ENCODE measurements at regions not wholly inside any gene's neighbourhood (a gene's known extent, or its start where the extent isn't known, plus 50 kb on each side); places are given as distances from the start of the nearest gene placed in this dataset.
"Not testable (repeated sequence)": the region's sequence is repeated elsewhere in the genome, so short reads cannot be mapped to it uniquely, and the experiment has no call there.

DNA sequence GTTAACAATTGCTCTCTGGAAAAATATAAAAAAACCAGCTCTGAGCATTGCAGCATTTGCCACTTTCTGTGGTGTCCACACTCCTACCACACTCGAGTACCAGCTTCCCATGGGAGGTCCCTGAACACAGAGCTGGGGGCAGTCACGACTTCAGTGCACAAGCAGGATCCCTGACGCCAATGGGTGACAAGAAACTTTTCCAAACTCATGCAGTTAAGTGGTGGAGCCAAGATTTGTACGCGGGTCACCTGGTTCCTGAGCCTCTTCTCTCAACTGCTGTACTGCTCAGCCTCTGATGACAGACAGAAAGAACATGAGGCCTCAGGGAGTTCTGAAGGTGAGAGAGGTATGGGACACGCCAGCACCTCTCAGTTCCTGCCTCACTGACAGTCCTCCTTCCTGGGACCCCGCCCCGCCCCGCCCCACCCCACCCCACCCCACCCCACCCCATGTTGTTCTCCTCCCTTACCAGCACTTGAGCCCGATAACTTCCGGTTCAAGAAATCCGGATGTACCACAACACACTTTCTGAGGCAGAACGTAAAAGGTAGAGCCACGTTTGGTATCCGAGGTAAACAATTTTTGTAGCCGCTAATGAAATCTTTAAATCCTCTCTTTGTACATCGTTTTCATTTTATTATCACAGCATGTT is 287.6 kb downstream of the MYCN start:
- no peak for DNase-seq

DNA sequence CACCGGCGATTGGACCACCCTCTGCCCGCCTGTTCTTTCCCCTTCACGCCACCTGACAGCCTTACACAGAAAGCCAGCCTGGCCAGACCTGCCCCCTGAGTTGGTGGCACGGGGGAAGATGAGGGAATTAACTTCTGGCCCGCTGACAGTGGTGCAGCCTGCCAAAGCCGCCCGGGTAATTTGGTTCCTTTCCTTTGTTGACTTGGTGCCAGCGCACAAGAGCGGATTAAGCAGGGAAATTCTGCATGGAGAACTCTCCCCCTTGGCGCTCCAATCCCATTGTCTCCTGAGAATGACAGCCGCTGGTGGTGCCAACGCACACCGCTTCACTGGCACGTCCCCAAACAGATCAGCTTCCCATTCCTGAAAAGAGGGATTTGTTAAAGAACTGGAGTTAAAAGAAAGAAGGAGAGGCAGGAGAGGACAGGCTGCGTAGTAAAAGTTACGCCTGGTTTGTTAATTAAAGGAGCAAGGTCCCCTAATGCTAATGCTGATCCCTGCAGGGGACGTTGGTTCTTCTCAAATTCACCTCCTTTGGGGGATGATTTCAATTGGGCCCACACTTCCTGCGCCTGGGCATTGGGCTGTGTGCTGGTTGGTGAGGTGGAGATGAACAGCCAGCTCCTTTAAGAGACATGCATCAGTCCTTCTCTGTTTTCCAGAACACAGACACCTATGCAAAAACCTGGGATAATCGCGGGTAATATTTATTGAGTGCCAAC is 286.8 kb downstream of the MYCN start:
- no peak for DNase-seq

DNA sequence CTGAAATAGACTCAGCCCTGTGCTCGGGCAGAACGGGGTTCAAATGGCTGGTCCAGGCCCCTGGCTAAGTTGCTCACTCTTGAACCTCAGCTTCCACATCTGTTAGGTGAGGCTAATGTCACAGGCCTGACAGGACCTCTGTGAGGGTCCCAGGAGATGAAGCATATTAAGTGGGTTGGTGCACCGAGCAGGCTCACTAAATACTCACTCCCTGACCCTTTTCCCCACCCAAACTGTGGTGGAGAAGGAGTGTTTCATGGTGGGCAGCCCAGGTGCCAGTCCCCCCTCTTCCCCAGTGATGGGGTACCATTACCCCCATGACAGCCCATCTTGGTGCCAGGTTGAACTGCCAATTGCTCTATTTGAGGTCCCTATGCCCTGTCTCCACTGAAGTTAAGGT is 286.0 kb downstream of the MYCN start:
- no peak for DNase-seq

DNA sequence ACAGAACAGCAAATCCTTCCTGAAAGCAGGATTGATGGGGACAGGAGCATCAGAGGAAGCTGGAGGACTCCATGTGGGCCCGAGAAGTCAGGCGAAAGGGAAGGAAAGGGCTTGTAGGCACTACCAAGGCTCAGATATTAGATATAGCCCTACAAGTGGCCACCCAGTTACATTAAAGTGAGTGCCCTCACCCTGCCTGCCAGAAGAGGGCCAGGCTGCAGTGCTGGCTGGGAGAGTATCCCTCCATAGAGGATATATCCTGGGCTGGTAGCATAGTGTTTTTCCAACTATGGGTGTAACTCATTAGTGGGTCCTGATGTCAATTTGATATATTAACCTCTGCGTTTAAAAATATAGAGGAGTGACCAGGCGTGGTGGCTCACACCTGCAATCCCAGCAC is 285.2 kb downstream of the MYCN start:
- DNase-seq = no peak

DNA sequence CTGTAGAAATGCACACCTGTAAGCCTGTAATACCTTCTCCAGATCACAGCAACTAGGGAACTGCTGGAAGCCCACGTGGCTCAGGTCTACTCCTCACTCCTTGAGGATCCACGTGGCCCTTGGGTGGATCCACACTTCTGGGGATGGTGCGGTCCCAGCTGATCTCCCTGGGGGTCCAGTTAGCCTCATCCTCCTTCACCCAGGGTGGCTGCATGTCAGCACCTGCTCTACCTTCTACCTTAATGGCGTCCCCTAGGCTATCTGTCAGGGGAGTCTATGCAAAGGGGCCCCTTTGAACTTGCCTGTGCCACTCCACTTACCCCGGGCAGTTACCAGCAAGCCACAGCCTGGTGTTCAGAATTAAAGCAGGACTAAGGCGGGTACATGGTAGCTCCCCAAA is 284.7 kb downstream of the MYCN start:
- no peak for DNase-seq

DNA sequence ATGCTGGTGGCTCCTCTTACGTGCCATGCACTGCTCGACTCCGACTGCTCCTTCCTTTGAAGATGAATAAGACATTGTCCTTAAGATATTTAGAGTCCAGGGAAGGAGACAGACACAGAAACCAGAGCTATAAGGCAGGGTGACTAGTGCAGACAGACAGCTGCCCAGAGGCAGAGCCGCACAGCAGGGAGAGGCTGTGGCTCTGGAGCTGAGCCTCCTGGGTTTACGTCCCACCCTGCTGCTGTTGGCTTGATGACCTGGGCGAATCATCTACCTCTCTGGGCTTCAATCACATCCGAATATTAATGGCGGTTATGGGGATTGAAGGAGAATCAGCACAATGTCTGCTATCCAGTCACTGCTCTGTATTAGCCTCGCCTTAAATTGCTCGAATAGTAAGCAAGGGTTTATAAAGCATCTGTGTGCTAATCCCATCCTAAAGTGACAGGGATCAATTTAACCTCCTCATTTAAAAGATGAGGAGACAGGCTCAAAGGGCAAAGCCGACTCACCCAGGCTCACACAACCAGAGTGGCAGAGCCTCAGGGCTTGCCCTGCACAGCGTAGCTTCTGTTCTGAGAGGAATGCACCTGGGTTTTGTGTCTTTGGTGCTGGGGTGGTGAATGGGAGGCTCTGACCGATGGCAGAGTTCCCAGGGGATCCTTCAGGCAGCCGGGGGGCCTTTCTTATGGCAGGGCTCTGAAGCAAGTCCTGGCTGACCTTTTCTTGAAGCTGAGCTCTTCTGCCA is 284.1 kb downstream of the MYCN start:
- no peak for DNase-seq

DNA sequence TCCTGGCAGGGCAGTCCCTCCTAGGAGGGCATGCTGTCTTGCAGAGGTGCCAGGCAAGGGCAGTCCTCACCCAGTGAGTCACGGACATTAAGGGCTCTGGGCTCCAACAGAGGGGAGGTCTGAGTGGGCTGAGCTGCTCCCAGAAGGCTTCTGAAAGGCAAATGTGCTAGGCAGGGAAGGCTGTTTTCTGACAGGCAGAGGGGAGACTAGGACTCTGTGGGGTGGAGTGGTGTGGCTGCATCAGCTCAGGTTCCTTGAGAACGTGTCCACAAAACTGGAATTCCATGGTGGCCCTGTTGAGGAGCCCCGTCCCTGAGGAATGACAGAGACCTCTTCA is 283.5 kb downstream of the MYCN start:
- no peak for DNase-seq

DNA sequence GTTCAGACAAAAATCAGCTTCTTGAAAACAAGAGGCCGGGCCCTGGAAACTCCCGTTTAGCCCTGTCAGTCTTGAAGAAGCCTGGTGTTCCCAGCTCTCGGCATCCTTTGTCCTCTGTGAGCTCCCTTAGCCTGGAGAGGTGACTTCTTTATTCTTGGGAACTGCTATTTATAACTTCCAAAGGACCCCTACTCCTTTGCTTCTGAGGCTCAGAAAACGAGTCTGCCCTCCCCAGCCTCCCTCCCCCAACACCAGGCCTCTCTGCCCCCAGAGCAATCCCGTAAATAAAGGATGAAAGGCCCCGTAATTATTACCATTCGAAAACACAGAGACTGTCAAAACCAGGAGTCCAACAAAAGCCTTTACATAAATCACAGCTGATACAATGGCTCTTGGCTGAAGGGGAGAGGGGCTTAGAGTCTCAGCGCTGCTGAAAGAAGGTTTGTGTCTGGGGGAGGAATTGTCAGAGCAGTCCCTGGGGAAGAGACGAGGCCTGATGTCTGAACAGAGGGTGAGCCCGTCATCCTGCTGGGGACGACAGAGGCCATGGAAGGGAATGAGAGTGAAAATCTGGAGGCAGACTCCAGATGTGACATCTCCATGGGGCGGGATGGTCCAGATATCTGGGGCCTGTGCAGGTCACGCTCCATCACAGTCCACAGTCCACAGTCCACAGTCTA is 283.0 kb downstream of the MYCN start:
- no peak for DNase-seq

DNA sequence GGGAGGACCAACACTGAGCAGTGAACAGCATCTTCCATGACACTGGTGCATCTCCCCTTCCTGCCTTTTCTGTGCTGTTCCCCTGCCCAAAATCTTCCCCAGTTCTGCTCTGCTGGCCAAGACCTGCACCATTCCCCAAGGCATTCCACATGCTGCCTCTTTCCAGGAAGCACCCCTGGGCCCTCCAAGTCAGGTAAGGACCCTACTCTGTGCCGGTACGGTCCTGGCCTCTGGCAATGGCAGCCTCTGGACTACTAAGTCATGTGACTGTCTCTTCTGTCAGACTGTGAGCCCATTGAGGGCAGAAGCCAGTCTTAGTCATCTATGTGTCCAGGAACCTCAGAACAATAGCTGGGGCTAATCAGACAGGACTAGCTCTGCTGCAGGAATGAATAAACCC is 282.0 kb downstream of the MYCN start:
- DNase-seq = no peak

DNA sequence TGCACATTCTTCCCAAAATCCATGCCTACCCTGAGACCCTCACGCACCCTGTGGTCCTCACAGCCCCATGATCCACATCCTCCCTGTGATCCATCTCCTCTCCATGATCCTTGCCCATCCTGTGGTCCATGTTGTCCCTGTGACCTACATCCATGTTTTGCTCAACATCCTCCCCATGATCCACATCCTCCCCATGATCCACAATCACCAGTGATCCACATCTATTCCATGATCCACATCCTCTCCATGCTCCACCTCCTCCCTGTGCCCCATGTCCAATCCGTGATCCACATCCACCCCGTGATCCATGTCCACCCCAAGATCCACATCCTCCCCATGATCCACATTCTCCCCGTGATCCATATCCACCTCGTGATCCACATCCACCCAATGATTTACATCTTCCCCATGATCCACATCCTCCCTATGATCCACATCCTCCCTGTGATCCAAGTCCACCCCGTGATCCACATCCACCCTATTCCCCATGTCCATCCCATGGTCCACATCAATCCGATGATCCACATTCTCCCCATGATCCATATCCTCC is 281.2 kb downstream of the MYCN start:
- DNase-seq = no peak

DNA sequence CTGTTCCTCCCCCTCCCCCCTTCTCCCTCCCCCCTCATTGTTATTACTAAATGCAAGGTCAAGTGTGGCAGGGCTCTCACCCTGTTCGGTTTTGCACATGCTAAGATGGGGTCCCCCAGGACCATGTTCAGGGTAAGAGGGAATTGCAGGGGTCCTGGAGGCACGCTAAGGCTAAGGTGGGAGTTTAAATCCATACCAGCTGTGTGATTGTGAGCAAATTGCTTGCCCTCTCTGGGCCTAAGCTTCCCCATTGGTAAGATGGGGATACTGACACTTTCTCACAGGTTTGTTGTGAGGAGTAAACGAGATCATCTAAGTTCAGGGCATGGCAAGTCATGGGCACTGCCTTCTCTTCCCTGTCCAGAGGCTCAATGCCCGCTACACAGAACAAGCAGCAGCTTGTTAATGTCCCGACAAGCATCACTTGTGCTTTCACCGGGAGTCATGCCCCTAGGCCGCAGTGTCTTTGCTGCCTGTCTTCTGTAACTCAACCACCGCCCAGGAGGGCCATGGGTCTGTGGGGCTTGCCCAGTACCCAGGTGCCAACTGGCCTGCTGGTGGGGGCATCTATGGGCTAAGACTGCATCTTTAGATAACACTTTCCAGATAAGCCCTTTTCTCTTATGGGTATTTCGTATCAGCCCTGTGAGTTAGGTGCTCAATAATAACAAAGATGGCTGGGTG is 279.1 kb downstream of the MYCN start:
- no peak for DNase-seq

DNA sequence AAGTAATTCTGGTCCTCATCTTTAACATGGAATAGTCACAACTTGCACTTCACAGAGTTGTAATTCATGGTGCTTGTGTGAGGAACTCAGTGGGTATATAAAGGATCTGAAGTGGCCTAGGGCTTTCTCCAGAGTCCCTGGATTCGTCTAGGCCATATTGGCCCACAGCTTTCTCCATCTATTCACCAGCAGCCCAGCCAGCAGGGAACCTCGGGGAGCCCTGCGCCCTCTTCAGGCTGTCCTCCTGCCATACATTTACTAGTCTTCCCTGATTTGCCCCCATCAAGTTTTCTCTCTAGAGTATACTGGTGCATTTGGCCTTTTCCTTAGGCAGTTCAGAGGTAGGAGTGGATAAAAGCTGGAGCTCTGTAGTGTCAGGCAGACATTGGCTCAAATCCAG is 278.3 kb downstream of the MYCN start:
- no peak for DNase-seq

DNA sequence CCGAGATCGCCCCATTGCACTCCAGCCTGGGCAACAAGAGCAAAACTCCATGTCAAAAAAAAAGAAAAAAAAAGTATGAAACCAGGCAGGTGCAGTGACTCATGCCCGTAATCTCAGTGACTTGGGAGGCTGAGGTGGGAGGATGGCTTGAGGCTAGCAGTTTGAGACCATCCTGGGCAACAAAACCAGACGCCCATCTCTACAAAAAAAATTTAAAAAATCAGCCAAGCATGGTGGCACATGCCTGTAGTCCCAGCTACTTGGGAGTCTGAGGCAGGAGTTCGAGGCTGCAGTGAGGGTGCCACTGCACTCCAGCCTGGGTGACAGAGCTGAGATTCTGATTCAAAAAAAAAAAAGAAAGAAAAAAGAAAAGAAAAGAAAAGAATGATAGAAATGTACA is 277.8 kb downstream of the MYCN start:
- no peak for DNase-seq

DNA sequence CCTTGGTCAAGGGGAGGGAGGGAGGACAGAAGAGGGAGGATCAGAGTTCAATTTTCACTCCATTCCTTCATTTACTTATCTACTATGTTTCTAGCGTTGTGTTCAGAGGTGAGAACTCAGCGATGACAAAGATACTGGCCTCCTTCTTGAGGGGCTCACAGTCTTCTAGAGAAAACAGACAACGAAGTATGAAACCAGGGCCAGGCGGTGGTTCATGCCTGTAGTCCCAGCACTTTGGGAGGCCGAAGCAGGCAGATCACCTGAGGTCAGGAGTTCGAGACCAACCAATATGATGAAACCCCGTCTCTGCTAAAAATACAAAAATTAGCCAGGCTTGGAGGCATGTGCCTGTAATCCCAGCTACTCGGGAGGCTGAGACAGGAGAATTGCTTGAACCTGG is 277.4 kb downstream of the MYCN start:
- not testable (repeated sequence) for DNase-seq

DNA sequence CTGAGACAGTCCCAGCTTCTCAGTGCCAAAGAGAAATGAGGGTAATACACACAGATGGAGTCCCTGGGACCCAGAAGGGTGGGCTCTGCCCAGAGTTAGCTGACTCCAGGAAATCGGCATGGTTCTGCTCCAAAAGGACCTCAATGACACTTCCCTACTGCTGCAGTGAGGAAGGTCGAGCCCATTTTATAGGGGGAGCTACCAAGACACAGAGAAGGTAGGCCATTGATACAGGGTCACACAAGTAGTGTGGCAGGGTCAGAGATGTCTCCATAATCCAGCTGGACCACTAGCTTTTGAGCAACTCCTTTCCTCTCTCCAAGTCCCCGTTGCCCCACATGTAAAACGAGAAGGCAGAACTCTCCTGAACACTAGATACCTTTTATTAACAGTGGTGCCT is 276.9 kb downstream of the MYCN start:
- no peak for DNase-seq

DNA sequence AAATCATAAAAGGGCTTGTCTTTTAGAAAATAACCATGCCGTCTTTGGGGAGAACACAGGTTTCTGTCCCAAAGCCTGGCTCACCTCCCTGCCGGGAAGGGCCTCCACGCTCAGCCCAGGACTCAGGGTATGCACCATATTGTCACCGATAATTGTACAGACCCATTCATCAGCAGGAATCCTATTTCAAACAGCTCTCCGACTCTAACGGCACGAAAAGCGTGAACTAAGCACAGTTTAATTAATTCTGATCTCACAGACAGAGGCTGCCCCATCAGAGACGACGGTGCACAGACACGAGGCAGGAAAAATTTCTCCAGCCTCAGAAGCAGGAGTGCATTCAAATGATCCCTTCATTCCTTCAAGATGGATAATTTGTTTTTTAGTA is 276.2 kb downstream of the MYCN start:
- no peak for DNase-seq

DNA sequence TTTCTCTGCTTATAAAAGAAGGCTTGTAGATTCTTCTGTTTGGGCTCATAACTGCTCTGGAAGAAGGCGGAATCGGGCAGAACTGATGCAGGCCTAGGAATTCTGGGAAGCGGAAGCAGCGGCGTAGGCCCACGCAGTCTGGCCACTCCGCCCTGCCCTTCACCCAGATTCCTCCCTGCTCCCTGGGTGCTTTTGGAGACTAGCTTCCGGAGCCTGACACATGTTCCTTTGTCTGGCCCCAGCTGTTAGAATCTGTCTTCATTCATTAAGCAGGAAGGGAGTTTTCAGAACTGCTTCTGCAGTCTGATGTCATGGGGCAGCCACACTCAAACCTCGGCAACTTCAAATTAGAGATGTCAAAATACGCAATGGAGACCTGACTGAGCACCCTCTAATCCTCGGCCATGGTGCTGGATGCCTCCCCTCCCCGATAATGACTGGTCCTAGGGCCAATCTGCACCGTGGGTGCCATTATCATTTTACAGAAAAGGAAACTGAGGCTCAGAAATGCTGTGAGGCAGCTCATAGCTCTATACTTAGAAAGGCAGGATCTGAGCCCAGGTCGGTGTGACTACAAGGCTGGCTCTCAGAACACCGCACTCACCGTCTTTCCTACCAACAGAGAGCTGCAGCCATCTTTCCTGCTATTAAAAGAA is 275.7 kb downstream of the MYCN start:
- DNase-seq = no peak

DNA sequence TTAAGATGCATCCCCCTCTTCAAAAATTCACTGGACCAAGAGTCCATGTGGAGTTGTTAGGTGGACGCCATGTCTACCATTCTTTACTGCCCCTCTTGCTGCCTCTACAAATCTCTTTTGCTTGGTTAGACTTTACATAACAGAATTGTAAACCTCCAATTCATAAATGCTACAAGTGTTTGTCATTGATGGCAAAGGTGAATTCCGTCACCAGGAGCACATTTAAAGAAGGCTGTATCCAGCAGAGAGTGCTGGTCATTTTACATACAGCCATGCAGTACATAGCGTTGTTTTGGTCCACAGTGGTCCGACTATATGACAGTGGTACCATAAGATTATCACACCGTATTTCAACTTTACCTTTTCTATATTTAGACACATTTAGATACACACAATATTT is 274.5 kb downstream of the MYCN start:
- no peak for DNase-seq

DNA sequence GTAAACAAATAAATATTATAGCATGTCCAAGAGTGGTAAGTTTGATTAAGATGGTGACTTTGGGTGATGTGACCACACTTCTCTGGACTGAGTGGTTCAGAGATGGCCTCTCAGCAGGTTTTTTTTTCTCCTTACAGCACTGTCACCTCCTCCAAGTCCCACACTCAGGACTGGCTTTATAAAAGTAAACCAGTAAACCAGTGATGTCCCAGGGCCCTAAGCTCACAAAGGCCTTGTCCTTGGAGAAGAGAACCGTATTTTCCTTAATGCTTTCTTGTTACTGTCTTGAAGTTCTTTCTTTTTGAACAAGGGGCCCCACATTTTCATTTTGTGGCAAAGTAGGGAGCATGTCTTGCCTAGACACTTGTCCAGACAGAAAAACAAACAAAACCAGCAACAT is 274.0 kb downstream of the MYCN start:
- DNase-seq = no peak

DNA sequence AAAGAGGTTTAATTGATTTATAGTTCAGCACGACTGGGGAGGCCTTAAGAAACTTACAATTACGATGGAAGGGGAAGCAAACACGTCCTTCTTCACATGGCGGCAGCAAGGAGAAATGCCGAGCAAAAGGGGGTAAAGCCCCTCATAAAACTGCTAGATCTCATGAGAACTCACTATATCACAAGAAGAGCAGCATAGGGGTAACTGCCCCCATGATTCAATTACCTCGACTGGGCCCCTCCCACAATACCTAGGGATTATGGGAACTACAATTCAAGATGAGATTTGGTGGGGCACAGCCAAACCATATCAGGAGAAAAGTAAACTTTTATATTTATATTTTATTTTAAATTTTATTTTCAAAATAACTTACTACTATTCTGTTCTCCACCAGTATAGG is 272.0 kb downstream of the MYCN start:
- DNase-seq = no peak

DNA sequence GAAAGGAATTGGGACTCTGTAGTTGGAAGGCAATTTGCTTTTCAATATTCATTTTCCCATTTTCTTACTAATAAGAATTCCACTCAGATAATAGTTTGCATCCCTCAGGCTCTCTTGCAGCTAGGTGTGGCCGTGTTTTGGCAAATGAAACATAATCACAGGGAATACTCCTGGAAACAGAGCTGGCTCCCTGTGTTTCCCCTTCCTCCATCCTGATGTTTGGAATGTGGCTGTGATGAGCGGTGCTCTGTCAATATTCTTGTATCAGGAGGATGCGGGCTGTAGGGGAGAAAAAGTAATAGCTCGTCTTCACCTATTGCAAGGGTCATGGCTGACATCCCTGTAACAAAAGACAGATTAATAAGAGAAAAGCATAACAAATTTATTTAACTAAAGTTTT is 271.0 kb downstream of the MYCN start:
- DNase-seq = no peak

DNA sequence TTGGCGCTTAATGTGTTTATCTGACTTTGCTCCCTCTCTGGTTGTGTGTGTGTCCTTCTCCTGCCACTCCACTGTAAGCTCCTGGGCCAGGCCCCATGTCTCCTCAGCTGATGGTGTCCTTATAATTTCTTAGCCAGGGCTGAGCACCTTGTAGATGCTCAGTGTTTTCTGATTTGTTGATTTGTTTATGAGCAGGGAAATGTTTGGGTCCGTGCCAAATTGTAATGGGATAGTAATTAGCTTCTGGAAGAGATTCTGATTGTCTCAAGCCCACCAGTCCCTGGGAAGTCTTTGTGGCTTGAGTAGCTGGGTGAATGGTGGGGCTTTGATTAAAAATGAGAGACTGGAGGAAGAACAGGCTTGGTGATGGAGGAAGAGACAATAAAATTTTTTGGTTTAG is 270.5 kb downstream of the MYCN start:
- DNase-seq = no peak

Measured in NCI-H2171 treated with DMSO at 0.1 percent for 48 hours (cell line).